ENCODE measurements at regions not wholly inside any gene's neighbourhood (a gene's known extent, or its start where the extent isn't known, plus 50 kb on each side); places are given as distances from the start of the nearest gene placed in this dataset.
A peak's percentile ranks its signal among the peaks of the same experiment; 100 is the strongest.

- POLR2A ChIA-PET = no interaction called here
- Mint-ChIP-seq H3K36me3 (no peaks in the 10 kb centered on the region), H3K4me1 (no peaks in the 10 kb centered on the region), H3K9me3 (peaks cover 19% of the 10 kb centered on the region), H3K4me3 (no peak overlapping the region), H3K27ac (no peak overlapping the region), H3K27me3 (ENCODE audit: low read depth) (peaks cover 36% of the 10 kb centered on the region)
- CTCF ChIA-PET = no interaction called here
- TF ChIP-seq ELF4 (CRISPR knock-in tag; IDR thresholded peaks at IDR 0.05; ENCODE audit: low read depth) (no peak), ZNF416 (CRISPR knock-in tag; IDR thresholded peaks at IDR 0.05) (no peak), CTCF (IDR thresholded peaks at IDR 0.05) (no peak), NFYB (CRISPR knock-in tag; conservative IDR thresholded peaks at IDR 0.05; ENCODE audit: low read depth) (peak; percentile 27; the same call in 1 of the 2 replicates)
- ATAC-seq = peak; percentile 79
- no peak for DNase-seq (ENCODE audit: low spot score)
These were observed 52.5 kb upstream of the MYL2 start for GRCh38 chr12:110972866-110973265.

GRCh38 chr12:110971936-110972335 lies 51.6 kb upstream of the MYL2 start:
- CTCF ChIA-PET = no interaction called here
- no peak for ATAC-seq
- TF ChIP-seq ZNF423 (CRISPR knock-in tag; IDR thresholded peaks at IDR 0.05) (no peak), ERG (CRISPR knock-in tag; IDR thresholded peaks at IDR 0.05) (no peak)
- Mint-ChIP-seq H3K4me3 (no peak overlapping the region), H3K4me1 (no peaks in the 10 kb centered on the region), H3K27me3 (ENCODE audit: low read depth) (peaks cover 36% of the 10 kb centered on the region), H3K9me3 (peaks cover 19% of the 10 kb centered on the region), H3K36me3 (no peaks in the 10 kb centered on the region), H3K27ac (no peak overlapping the region)
- POLR2A ChIA-PET = no interaction called here
- no peak for DNase-seq (ENCODE audit: low spot score)

- H3K27me3 Mint-ChIP-seq (ENCODE audit: low read depth) = peaks cover 37% of the 10 kb centered on the region
- H3K4me3 Mint-ChIP-seq = no peak overlapping the region
- no peak overlapping the region for H3K27ac Mint-ChIP-seq
- DNase-seq (ENCODE audit: low spot score) = no peak
- ChIA-PET POLR2A (no interaction called here), CTCF (no interaction called here)
- no peaks in the 10 kb centered on the region for H3K36me3 Mint-ChIP-seq
- ATAC-seq = no peak
- peaks cover 19% of the 10 kb centered on the region for H3K9me3 Mint-ChIP-seq
- H3K4me1 Mint-ChIP-seq = no peaks in the 10 kb centered on the region
- no peak for TF ChIP-seq HMGXB4 (CRISPR knock-in tag; IDR thresholded peaks at IDR 0.05)
- TF ChIP-seq E2F1 (CRISPR knock-in tag; IDR thresholded peaks at IDR 0.05) = no peak
- no peak for TF ChIP-seq ATF3 (CRISPR knock-in tag; conservative IDR thresholded peaks at IDR 0.05)
- TF ChIP-seq ZNF416 (CRISPR knock-in tag; IDR thresholded peaks at IDR 0.05) = no peak
- no peak for TF ChIP-seq PRDM15 (CRISPR knock-in tag; IDR thresholded peaks at IDR 0.05)
- TF ChIP-seq ZSCAN18 (CRISPR knock-in tag; IDR thresholded peaks at IDR 0.05) = no peak
- TF ChIP-seq MYBL2 (CRISPR knock-in tag; IDR thresholded peaks at IDR 0.05) = no peak
- TF ChIP-seq PREB (CRISPR knock-in tag; IDR thresholded peaks at IDR 0.05; ENCODE audit: borderline replicate concordance) = no peak
- no peak for TF ChIP-seq ZBTB43 (CRISPR knock-in tag; IDR thresholded peaks at IDR 0.05)
These were observed 51.0 kb upstream of the MYL2 start for GRCh38 chr12:110971189-110971920.
